WTC11 (cell line): ENCODE measurements at regions not wholly inside any gene's neighbourhood (a gene's known extent, or its start where the extent isn't known, plus 50 kb on each side); places are given as distances from the start of the nearest gene placed in this dataset.

ENCODE experiments used
- ATAC-seq: fragments of 200-7000 bp; cut with Tn5 transposase; 2 replicates; pipeline ENCODE4 v1.10.0; 2021; ENCODE audit warnings: mild to moderate bottlenecking, moderate library complexity
- CTCF ChIA-PET: fragments of 300-600 bp; sonication (Branson Sonifier 250); formaldehyde crosslinking; loops from one replicate; lab custom pipeline; 2021; ENCODE audit warnings: antibody characterized with exemption; lab: Charles Lee
- POLR2A ChIA-PET: fragments of 350-600 bp; sonication (Branson Sonifier 250); formaldehyde crosslinking; loops from one replicate; lab custom pipeline; 2021; ENCODE audit warnings: antibody characterized with exemption; lab: Charles Lee
- DNase-seq: peaks from one replicate; pipeline ENCODE4 v3.0.0; 2021; ENCODE audit warnings: low spot score
- H3K27ac Mint-ChIP-seq: 2 replicates; pipeline ENCODE4 v1.8.0; 2021; ENCODE audit warnings: mixed read lengths
- H3K27me3 Mint-ChIP-seq: 2 replicates; pipeline ENCODE4 v1.8.0; 2021; ENCODE audit warnings: low read depth, mild to moderate bottlenecking, moderate library complexity, mixed read lengths
- H3K36me3 Mint-ChIP-seq: 2 replicates; pipeline ENCODE4 v1.8.0; 2021; ENCODE audit warnings: mixed read lengths
- H3K4me1 Mint-ChIP-seq: 2 replicates; pipeline ENCODE4 v1.8.0; 2022; ENCODE audit warnings: mixed read lengths
- H3K4me3 Mint-ChIP-seq: 2 replicates; pipeline ENCODE4 v1.8.0; 2021; ENCODE audit warnings: mild to moderate bottlenecking, moderate library complexity, mixed read lengths
- H3K9me3 Mint-ChIP-seq: 2 replicates; pipeline ENCODE4 v1.8.0; 2021; ENCODE audit warnings: mixed read lengths
- ETV6 ChIP-seq: sonication (generic); formaldehyde crosslinking; IDR thresholded peaks from 2 replicates; pipeline ENCODE4 v1.8.1; 2022; ENCODE audit warnings: mild to moderate bottlenecking, missing genetic modification reagents
- FOXJ3 ChIP-seq: sonication (generic); formaldehyde crosslinking; IDR thresholded peaks from 2 replicates; pipeline ENCODE4 v1.9.0; 2021; ENCODE audit warnings: missing genetic modification reagents, mild to moderate bottlenecking, borderline replicate concordance
- FOXP1 ChIP-seq: sonication (generic); formaldehyde crosslinking; IDR thresholded peaks from 2 replicates; pipeline ENCODE4 v1.8.0; 2022; ENCODE audit warnings: missing genetic modification reagents, mild to moderate bottlenecking, moderate library complexity, borderline replicate concordance
- GABPB1 ChIP-seq: sonication (generic); formaldehyde crosslinking; IDR thresholded peaks from 2 replicates; pipeline ENCODE4 v1.8.1; 2023; ENCODE audit warnings: mild to moderate bottlenecking, missing genetic modification reagents
- HMGA2 ChIP-seq: fragments of 250-450 bp; sonication (Bioruptor Pico); IDR thresholded peaks from 2 replicates; pipeline ENCODE4 v1.4.0; 2021; ENCODE audit warnings: mild to moderate bottlenecking, moderate library complexity
- JAZF1 ChIP-seq: fragments of 250-450 bp; sonication (Bioruptor Pico); IDR thresholded peaks from 2 replicates; pipeline ENCODE4 v1.9.0; 2021; ENCODE audit warnings: moderate library complexity, mild to moderate bottlenecking, inconsistent platforms
- MXD4 ChIP-seq: fragments of 250-450 bp; sonication (Bioruptor Pico); IDR thresholded peaks from 2 replicates; pipeline ENCODE4 v1.8.0; 2021; ENCODE audit warnings: mild to moderate bottlenecking, moderate library complexity, borderline replicate concordance
- MYBL2 ChIP-seq: sonication (generic); formaldehyde crosslinking; IDR thresholded peaks from 2 replicates; pipeline ENCODE4 v1.8.1; 2023; ENCODE audit warnings: mild to moderate bottlenecking, moderate library complexity, missing genetic modification reagents
- NR3C1 ChIP-seq: sonication (generic); formaldehyde crosslinking; conservative IDR thresholded peaks from 2 replicates; pipeline ENCODE4 v1.8.1; 2023; ENCODE audit warnings: low read depth, mild to moderate bottlenecking, missing genetic modification reagents
- RORB ChIP-seq: fragments of 250-450 bp; sonication (Bioruptor Pico); IDR thresholded peaks from 2 replicates; pipeline ENCODE4 v1.9.0; 2021; ENCODE audit warnings: mild to moderate bottlenecking
- SP1 ChIP-seq: sonication (generic); formaldehyde crosslinking; conservative IDR thresholded peaks from 2 replicates; pipeline ENCODE4 v1.8.1; 2022; ENCODE audit warnings: missing genetic modification reagents
- TCF7 ChIP-seq: sonication (generic); formaldehyde crosslinking; IDR thresholded peaks from 2 replicates; pipeline ENCODE4 v1.8.0; 2022; ENCODE audit warnings: mild to moderate bottlenecking, low read depth, missing genetic modification reagents, moderate library complexity
- ZNF232 ChIP-seq: sonication (generic); formaldehyde crosslinking; IDR thresholded peaks from 2 replicates; pipeline ENCODE4 v1.8.0; 2022; ENCODE audit warnings: mild to moderate bottlenecking, missing genetic modification reagents
- TF ChIP-seq, protein P1 (sequence below): sonication (generic); formaldehyde crosslinking; IDR thresholded peaks from 2 replicates; pipeline ENCODE4 v1.8.1; 2023; ENCODE audit warnings: mild to moderate bottlenecking, missing genetic modification reagents, moderate library complexity
- TF ChIP-seq, protein P2 (sequence below): sonication (generic); formaldehyde crosslinking; IDR thresholded peaks from 2 replicates; pipeline ENCODE4 v1.8.0; 2022; ENCODE audit warnings: mild to moderate bottlenecking, missing genetic modification reagents
- TF ChIP-seq, protein P3 (sequence below): sonication (generic); formaldehyde crosslinking; IDR thresholded peaks from 2 replicates; pipeline ENCODE4 v1.8.1; 2023; ENCODE audit warnings: mild to moderate bottlenecking, moderate library complexity, missing genetic modification reagents
- TF ChIP-seq, protein P4 (sequence below): sonication (generic); formaldehyde crosslinking; IDR thresholded peaks from 2 replicates; pipeline ENCODE4 v1.8.0; 2022; ENCODE audit warnings: mild to moderate bottlenecking, missing genetic modification reagents
- TF ChIP-seq, protein P5 (sequence below): sonication (generic); formaldehyde crosslinking; IDR thresholded peaks from 2 replicates; pipeline ENCODE4 v1.8.1; 2023; ENCODE audit warnings: mild to moderate bottlenecking, missing genetic modification reagents, borderline replicate concordance

DNA sequence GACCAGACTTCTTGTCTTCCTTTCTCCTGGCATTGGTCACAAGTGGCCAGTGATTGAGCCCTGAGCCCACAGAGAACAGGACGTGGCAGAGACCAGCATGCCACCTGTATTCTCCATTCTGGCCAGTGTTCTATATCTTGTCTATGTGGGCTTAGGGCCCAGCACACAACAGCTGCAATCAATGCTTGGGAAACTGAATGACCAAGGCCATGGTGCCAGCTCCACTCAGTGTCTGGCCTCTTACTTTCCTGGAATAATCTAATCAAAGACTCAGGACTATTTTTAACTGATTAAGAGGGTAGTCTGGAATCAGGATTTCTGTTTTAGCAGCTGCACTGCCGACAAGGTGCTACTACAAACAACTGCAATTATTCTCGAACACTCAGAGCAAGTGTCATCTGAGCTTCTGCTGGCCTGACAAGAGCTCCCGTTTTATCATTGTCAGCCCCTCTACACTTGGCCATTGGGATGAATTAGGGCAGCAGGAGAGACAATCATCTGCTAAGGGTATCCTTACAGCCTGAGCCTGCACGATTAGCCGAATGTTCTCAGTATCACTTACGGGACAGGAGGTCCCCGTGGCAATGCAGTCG is 74.4 kb upstream of the GRIK3 start (continued):
- TF ChIP-seq MXD4 (CRISPR knock-in tag) (no peak), JAZF1 (CRISPR knock-in tag) (no peak), GABPB1 (CRISPR knock-in tag) (no peak)
- TF ChIP-seq, all 79 proteins: peak for 0

DNA sequence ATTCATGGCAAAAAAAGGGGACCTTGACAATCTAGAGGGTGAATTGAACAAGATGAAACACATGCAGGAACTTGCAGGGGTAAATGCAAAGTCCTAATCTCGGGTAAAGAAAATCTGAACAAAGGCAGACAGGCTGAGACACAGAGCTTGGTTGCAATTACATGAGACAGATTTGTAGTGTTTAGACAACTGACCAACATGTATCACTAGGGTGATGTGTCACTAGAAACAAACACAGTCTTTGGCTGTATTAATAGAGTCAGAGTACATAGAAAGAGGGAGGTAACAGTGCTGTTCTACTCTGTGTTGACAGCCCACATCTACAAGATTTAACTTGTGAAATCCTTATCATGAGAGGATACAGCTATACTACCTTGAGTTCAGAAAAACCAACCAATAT is 78.1 kb upstream of the GRIK3 start:
- Mint-ChIP-seq H3K4me1 (no peaks in the 10 kb centered on the region), H3K36me3 (no peaks in the 10 kb centered on the region), H3K9me3 (no peaks in the 10 kb centered on the region), H3K4me3 (no peak overlapping the region), H3K27ac (no peak overlapping the region), H3K27me3 (no peaks in the 10 kb centered on the region)
- no peak for ATAC-seq
- ChIA-PET CTCF (no interaction called here), POLR2A (no interaction called here)
- DNase-seq: no peak
- TF ChIP-seq RORB (CRISPR knock-in tag) (no peak), FOXJ3 (no peak), FOXP1 (no peak)

DNA sequence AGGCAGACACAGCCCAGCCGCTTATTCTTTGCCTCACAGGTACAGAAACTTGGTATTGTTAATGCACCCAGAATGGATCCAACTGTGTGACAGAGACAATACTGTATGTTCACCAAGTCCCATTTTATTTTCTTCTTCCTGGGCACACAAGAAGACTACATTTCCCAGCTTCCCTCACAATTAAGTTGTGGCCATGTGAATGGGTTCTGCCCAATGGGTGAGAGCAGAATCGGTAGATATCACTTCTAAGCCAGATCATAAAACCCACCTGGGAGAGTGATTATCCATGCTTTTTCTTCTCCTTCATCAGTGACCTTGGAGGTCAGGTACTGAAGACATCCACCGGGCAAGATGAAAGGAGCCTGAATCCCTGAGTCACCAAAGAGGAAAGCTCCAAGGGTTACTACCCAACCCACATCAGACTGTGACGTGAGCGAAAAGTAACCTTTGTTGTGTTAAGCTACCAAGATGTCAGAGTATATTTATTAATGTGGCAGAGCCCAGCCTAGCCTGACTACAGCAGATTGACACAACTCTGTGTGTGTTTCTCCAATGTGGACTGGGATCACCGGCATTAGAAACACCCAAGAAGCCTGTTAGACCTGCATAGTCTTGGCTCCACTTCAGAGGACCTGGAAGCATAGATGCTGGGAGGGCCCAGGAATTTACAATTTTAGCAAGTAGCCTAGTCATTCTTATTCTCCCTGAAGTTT is 79.1 kb upstream of the GRIK3 start:
- CTCF ChIA-PET: interaction anchor here (1.0 kb wide), 1 partner anchor 64 kb away, joined by 3 read pairs; no protein-coding TSS in a partner anchor
- Mint-ChIP-seq H3K9me3 (no peaks in the 10 kb centered on the region), H3K4me1 (no peaks in the 10 kb centered on the region), H3K27ac (no peak overlapping the region), H3K36me3 (no peaks in the 10 kb centered on the region), H3K4me3 (no peak overlapping the region), H3K27me3 (no peaks in the 10 kb centered on the region)
- POLR2A ChIA-PET: no interaction called here
- no peak for DNase-seq
- TF ChIP-seq, protein P1, sequence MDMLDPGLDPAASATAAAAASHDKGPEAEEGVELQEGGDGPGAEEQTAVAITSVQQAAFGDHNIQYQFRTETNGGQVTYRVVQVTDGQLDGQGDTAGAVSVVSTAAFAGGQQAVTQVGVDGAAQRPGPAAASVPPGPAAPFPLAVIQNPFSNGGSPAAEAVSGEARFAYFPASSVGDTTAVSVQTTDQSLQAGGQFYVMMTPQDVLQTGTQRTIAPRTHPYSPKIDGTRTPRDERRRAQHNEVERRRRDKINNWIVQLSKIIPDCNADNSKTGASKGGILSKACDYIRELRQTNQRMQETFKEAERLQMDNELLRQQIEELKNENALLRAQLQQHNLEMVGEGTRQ (CRISPR knock-in tag): peak; percentile 72
- TF ChIP-seq NR3C1 (CRISPR knock-in tag) (no peak), ETV6 (CRISPR knock-in tag) (no peak)
- TF ChIP-seq, protein P2, sequence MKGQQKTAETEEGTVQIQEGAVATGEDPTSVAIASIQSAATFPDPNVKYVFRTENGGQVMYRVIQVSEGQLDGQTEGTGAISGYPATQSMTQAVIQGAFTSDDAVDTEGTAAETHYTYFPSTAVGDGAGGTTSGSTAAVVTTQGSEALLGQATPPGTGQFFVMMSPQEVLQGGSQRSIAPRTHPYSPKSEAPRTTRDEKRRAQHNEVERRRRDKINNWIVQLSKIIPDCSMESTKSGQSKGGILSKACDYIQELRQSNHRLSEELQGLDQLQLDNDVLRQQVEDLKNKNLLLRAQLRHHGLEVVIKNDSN (CRISPR knock-in tag): peak; percentile 66; the same call in 1 of the 2 replicates
- TF ChIP-seq, all 79 proteins: peak for 2
- peak; percentile 41; the same call in 1 of the 2 replicates for ATAC-seq

DNA sequence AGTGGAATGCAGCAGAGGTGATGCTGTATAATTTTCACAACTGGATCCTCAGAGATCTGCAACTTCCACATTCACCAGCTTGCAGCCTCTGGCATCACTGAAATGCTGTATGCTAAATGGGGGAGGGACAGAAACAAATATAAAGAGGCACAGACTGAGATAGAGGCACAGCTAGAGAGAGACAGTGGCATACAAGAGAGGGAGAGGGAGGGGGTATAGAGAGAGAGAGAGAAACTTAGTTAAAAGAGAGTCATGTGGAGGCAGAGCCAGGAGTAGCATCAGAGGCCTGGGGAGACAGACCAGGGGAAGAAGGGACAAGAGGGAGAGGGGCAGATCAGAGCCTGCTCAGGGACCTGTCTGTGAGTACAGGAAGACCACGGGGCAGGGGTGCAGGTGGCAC is 84.5 kb upstream of the GRIK3 start:
- ChIA-PET POLR2A (no interaction called here), CTCF (no interaction called here)
- Mint-ChIP-seq H3K27ac (no peak overlapping the region), H3K4me3 (no peak overlapping the region), H3K36me3 (no peaks in the 10 kb centered on the region), H3K27me3 (no peaks in the 10 kb centered on the region), H3K9me3 (no peaks in the 10 kb centered on the region), H3K4me1 (no peaks in the 10 kb centered on the region)
- TF ChIP-seq RORB (CRISPR knock-in tag) (no peak), HMGA2 (CRISPR knock-in tag) (no peak), ZNF232 (CRISPR knock-in tag) (no peak), MYBL2 (no peak), TCF7 (CRISPR knock-in tag) (no peak), SP1 (no peak)
- TF ChIP-seq, protein P3, sequence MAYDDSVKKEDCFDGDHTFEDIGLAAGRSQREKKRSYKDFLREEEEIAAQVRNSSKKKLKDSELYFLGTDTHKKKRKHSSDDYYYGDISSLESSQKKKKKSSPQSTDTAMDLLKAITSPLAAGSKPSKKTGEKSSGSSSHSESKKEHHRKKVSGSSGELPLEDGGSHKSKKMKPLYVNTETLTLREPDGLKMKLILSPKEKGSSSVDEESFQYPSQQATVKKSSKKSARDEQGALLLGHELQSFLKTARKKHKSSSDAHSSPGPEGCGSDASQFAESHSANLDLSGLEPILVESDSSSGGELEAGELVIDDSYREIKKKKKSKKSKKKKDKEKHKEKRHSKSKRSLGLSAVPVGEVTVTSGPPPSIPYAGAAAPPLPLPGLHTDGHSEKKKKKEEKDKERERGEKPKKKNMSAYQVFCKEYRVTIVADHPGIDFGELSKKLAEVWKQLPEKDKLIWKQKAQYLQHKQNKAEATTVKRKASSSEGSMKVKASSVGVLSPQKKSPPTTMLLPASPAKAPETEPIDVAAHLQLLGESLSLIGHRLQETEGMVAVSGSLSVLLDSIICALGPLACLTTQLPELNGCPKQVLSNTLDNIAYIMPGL (CRISPR knock-in tag): no peak
- TF ChIP-seq, protein P4, sequence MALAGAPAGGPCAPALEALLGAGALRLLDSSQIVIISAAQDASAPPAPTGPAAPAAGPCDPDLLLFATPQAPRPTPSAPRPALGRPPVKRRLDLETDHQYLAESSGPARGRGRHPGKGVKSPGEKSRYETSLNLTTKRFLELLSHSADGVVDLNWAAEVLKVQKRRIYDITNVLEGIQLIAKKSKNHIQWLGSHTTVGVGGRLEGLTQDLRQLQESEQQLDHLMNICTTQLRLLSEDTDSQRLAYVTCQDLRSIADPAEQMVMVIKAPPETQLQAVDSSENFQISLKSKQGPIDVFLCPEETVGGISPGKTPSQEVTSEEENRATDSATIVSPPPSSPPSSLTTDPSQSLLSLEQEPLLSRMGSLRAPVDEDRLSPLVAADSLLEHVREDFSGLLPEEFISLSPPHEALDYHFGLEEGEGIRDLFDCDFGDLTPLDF (CRISPR knock-in tag): no peak
- TF ChIP-seq, protein P5, sequence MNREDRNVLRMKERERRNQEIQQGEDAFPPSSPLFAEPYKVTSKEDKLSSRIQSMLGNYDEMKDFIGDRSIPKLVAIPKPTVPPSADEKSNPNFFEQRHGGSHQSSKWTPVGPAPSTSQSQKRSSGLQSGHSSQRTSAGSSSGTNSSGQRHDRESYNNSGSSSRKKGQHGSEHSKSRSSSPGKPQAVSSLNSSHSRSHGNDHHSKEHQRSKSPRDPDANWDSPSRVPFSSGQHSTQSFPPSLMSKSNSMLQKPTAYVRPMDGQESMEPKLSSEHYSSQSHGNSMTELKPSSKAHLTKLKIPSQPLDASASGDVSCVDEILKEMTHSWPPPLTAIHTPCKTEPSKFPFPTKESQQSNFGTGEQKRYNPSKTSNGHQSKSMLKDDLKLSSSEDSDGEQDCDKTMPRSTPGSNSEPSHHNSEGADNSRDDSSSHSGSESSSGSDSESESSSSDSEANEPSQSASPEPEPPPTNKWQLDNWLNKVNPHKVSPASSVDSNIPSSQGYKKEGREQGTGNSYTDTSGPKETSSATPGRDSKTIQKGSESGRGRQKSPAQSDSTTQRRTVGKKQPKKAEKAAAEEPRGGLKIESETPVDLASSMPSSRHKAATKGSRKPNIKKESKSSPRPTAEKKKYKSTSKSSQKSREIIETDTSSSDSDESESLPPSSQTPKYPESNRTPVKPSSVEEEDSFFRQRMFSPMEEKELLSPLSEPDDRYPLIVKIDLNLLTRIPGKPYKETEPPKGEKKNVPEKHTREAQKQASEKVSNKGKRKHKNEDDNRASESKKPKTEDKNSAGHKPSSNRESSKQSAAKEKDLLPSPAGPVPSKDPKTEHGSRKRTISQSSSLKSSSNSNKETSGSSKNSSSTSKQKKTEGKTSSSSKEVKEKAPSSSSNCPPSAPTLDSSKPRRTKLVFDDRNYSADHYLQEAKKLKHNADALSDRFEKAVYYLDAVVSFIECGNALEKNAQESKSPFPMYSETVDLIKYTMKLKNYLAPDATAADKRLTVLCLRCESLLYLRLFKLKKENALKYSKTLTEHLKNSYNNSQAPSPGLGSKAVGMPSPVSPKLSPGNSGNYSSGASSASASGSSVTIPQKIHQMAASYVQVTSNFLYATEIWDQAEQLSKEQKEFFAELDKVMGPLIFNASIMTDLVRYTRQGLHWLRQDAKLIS: no peak
- DNase-seq: no peak
- no peak for ATAC-seq
